ENCODE measurements at regions not wholly inside any gene's neighbourhood (a gene's known extent, or its start where the extent isn't known, plus 50 kb on each side); places are given as distances from the start of the nearest gene placed in this dataset.

- TF ChIP-seq CTCF (IDR thresholded peaks at IDR 0.05) (no peak), POLR2AphosphoS5 (IDR thresholded peaks at IDR 0.05; ENCODE audit: low read depth, low read length) (no peak), REST (IDR thresholded peaks at IDR 0.05; ENCODE audit: insufficient read depth in 1 of 2, low read depth in 2 of 2, low read length in 1 of 2) (no peak), TCF7L2 (IDR thresholded peaks at IDR 0.05; ENCODE audit: low read depth, low read length) (no peak)
Measured at GRCh38 chr2:145743011-145743410, 1223.1 kb upstream of the ZEB2 start.
